ENCODE measurements at regions not wholly inside any gene's neighbourhood (a gene's known extent, or its start where the extent isn't known, plus 50 kb on each side); places are given as distances from the start of the nearest gene placed in this dataset.
"Not testable (repeated sequence)": the region's sequence is repeated elsewhere in the genome, so short reads cannot be mapped to it uniquely, and the experiment has no call there.

DNA sequence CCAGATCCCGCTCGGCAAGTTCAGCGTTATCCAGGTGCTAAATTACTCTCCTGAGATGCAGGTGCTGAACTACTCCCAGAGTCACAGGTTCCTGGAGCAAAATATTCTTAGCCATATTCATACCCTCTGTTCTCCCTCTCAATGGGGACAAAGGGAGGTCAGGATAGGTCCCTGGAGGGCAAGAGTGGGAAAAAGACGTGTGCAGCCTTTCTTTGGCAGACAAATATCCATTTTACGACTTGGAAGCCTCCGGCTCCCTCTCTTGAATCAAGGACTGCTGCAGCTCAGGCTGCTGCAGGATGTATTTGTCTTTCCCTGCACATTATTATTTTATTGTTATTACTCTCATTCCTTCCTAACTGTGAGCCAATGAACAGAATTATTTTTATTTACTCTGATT, 590.2 kb downstream of the NR2F1-AS1 start:
- no peak for DNase-seq

DNA sequence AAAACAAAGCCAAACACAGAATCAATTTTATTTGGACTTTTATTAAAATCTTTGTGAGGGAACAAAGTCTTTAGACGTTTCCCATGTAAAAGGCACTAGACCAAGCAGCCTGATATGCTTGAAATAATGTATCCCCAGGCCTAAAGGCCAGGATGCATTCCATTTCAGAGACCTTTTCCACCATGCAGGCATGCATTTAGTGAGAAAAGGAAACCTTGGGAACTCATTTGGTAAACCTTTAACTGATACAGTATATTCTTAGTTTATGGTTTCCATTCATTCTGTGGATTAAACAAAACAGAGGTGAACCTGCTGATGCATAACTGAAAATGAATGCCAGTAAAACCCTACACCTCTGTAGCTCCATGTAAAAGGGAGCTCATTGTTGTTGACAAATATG, 600.0 kb downstream of the NR2F1-AS1 start:
- peak; percentile 25 for DNase-seq

DNA sequence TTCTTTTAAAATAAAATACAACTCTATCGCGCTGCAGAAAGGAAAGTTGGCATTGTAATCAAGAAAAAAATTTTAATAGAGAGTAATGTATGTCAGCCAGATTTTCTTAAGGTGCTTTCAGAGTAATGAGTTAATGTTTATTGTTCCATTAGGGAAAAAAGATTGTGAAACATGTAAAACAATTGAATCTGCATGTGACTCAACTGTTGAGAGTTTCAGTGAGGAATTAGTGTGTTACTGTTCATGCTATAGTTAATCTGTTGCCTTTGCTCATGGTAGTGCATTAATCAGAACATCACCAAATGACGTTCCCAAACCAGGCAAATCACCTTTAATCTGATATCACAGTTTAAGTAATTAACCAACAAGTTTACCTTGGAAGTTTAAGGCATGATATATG, 600.5 kb downstream of the NR2F1-AS1 start:
- DNase-seq: no peak

DNA sequence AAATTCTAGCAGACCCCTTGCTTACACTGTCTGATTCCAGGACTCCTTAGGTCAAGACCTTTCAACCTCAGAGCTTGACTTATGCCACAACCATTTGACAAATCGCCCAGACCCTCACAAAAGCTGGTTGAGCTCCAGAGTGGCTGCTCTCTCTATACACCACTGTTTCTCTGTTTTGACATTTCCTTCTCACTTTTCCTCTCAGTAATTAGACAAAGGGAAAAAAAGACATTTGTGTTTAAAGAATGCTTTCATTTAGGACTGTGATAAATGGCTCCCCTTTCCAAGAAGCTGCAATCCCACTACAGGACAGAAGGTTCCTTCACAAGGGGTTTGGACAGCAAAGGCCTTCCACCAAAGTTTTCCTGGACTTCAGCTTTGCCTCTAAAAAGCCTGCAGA, 601.3 kb downstream of the NR2F1-AS1 start:
- no peak for DNase-seq

DNA sequence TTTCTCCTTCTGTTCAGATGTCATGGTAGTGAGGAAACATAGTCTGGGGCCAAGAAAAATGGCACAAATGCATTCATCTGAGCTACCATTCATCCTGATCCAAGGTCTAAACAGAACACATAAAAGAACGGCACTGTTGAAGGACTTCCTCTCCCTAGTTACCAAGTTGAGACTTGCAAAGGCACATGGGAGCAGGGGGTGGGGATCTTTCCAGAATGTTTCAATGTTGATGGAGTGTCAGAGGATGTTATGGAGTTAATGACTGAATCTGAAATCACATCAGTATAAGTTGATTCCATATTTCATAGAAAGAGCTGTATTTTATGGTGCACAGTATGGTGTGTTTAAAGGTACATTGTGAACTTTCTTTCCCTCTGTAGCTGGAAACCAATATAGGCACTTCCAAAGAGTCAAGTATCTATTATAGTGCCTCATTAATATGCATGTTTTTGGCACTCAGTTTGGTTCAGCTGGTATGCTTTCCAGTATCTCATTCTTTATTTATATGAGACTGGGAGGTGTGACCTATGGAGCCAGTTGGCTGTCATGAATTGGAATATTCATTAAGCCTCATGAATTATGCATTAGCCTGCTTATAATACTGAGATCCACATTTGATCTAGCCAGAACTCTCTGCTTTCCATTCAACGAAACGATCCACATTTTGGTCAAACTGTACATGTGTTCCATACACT, 603.0 kb downstream of the NR2F1-AS1 start:
- no peak for DNase-seq

DNA sequence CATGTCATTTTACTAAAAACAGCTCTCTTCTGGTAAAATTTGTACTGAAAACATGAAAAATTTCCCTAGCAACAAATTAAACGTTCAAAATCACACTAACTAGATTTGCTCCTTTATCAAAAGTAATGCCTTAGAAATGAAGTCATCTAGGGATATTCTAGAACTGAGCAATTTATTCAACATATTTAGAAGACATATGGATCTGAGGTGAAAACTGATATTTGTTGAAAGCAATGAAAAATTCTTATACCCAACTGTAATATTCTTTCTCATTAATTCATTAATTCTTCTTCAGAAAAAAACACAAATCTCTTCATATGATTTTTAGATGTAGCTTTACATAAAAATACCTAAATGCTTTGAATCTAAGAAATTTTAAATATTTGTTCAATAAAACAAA, 604.9 kb downstream of the NR2F1-AS1 start:
- DNase-seq: no peak

DNA sequence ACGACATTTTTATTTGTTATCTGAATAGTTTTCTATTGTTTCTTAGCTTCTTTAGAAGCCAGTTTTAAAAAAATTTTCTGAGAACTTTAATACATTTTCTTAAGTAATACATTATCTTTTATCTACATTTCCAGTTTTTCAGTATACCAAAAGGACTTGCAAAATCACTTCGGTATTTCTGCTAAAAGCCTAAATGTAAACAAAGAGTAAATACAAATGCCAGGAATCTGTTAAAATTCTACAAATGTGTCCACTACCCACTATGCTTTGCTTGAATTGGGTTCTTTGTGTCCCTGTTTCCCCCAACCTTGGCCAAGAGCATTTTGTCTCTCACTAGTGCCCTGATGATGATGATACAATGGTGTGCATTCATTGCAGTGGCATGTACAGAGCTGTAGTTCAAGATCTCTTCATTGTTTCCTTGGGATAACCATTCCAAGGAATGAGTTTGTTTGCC, 611.2 kb downstream of the NR2F1-AS1 start:
- no peak for DNase-seq

DNA sequence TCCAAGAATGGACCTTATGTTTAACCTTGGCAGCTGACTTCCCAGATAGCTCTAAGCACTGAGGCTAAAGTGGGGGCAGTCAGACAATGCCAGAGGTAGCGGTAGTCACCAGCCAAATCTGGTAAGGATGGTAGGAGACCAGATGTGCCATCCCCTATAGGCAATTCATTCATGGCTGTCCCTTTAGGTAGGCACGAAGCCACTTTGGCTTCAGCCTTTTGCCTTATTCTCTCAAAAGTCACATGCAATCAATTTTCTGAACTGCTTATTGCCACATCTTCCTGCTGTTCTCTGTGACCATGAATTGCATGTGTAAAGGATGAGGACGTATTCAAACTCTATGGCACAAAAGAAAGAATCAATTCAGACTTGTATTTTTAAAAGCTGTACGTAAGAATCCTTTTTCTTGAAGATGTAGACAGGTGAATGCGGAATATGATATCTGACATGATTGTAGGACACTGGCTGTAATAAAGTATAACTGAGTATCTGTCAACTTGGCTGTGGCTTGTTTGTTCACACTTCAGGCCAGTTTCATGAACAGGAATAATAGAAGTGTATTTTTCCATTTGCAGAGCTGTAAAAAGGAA, 611.7 kb downstream of the NR2F1-AS1 start:
- no peak for DNase-seq

DNA sequence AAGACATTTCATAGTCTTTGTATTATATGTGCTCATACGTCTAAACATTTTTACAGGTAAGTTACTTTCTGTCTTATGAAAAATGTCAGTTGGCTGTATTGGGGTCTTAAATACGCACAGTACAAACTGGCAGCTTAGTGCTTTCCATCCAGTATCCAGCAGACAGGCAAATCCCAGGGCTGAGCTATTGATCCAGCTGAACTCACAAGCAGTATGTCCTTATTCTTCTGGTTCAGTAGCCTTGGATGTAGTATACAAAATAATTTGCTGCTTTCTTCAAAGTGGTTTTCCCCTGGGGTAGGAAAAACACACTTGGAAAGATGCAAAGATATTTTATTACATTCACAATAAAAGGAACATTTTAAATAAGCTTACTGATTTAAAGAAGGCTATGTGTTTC, 617.2 kb downstream of the NR2F1-AS1 start:
- no peak for DNase-seq

DNA sequence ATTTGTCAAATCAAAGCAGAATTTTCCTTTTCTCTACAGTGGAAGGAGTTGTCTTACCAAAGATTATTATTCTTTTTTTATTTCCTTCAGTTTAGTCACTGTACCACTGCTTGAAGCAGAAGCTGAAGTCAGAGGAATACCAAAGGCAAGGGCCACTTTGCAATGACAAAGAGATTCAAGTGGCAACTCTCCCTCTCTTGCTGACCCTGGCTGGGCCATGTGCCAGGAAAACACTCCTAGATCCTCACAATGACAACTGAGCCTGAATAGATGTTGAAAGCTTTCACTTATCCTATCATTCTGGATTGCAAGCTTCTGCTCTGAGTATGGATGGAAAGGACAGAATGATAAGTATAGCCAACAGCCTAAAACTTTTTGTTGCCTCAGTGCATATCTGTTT, 618.3 kb downstream of the NR2F1-AS1 start:
- no peak for DNase-seq

DNA sequence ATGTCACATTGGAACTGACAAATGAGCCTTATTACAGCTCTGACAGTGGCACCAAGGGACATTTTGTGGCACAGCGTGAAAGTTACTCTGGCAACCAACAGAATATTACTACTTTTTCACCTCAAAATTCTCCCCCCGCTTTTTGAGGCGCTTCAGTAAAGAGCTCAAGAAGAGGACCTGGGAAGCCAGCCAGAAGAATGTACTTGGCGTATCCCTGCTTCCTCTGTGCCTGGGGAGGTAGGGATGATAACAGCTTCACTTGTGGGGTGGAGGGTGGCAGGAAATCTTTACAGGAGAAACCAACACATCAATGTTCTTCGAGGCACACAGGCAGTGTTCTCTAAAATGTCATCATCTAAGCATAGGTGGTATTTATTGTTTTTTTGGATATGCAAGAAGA, 624.1 kb downstream of the NR2F1-AS1 start:
- DNase-seq: no peak

DNA sequence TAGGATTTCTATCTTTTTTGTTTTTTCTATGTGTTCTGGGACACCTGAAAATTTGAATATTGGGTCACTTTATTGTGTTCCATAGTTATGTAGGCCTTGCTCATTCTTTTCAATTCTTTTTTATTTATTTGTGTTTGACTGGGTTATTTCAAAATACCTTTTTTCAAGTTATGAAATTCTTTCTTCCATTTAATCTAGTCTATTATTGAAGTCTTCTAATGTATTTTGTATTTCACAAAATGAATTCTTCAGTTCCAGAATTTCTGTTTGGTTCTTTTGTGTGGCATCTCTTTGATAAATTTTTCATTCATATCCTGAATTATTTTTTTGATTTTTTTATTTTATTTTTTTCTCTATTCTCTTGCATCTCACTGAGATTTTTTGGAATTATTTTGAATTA, 628.8 kb downstream of the NR2F1-AS1 start:
- DNase-seq: no peak

DNA sequence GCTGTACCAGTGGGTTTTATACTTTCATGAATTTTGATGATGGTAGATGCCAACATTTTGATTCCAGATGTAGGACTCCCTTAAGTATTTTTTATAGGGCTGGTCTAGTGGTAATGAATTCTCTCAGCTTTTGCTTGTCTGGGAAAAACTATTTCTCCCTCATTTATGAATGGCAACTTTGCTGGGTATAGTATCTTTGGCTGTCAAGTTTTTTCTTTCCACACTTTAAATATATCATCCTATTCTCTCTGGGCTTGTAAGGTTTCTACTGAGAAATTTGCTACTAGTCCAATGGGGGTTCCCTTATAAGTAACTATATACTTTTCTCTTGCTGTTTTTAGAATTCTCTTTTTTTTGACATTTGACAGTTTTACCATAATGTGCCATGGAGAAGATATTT, 629.3 kb downstream of the NR2F1-AS1 start:
- DNase-seq: no peak

DNA sequence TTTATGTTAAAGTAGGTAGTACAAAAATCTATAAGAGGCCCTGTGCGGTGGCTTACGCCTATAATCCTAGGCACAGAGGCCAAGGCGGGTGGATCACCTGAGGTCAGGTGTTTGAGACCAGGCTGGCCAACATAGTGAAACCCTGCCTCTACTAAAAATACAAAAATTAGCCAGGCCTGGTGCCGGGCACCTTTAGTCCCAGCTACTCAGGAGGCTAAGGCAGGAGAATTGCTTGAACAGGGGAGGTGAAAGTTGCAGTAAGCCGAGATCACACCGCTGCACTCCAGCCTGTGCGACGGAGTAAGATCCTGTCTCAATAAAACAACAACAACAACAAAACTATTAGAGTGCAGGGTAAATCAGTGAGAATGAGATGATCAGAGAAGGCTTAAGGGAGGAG, 634.5 kb downstream of the NR2F1-AS1 start:
- no peak for DNase-seq

DNA sequence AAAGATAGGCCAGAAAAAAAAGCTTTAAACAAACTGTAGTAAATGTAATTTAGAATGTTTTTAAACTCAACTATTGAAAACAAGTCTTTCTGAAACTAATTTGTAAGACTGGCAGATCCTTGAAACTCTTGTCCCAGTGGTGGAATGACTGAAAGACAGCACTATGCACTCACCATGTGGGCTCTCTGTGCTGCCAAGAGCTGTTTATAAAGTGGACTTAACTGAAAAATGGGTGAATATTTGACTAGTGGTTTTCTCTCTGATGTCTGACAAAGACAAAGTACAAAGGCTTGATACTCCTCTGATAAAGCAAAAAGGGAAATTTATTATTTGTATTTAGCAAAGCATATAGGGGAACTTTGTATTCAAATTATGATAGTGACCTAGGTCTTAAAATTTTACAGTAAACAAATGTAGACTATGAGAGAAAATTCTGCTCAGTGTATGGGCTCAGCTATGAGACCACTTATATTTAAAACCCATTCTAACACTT, 635.4 kb downstream of the NR2F1-AS1 start:
- DNase-seq: no peak

DNA sequence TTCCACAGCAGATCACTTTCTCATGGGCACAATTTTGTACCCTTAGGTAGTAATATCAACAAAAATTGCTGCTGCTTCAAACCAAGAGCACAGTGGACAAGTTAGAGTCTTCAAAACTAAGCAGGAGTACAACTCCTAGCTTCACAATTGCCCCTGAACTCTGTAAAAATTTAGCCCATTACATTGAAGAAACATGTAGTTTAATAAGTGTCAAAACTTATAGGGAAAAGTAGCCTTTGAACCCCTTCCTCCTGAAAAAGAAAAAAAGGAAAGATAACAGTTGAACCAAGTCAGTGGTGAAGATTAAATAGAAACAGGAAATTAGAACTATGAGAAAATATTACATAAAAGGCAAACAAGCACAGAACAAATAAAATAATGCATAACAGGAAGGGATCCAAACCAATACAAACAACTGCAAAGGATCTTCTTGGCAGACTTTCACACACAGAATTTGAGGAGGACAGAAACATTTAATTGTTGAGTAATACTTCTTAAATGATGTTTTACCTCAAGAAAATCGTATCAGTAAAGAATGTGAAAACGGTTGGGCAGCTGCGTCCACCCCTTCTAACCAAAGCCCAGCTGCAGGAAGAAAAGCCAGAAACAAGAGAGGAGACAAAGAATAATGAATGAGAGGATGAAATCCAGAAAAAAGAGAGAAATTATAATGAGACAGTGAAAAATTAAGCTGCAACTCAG, 636.0 kb downstream of the NR2F1-AS1 start:
- no peak for DNase-seq

DNA sequence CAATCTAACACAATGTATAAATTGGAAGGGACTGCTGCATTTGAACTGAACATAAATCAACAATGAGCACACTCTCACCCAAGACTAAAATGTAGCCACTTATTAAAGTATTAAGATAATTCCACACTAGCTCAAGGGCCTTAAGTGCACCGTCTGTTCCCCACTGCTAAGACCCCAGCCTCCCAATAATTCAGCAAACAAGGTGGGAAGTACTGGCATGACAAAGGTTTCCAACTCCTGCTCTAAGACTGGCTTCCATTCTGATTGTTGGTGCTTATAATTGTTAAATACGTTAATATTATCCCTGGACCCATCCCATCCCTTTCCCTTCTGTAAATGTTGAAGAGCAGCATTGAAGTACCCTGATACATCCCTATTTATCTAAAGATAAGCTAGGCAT, 636.7 kb downstream of the NR2F1-AS1 start:
- DNase-seq: no peak

DNA sequence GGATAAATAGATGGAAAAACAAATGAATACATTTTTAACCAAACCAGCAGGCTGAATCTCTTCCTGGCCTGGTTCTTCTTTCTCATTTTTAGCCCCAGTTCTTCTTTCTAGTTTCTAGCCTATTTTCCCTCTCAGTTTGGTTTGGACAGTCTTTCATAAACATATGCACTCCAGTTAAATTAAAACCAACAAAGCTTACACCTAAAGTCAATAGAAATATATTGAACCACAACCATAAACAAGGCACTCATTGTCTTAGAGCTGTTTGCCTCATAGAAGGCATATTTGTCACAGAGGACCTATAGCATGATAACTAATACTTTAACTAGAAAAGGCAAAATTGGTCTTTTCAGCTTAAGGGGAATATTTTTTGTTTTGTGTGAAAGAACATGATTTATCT, 638.3 kb downstream of the NR2F1-AS1 start:
- no peak for DNase-seq

DNA sequence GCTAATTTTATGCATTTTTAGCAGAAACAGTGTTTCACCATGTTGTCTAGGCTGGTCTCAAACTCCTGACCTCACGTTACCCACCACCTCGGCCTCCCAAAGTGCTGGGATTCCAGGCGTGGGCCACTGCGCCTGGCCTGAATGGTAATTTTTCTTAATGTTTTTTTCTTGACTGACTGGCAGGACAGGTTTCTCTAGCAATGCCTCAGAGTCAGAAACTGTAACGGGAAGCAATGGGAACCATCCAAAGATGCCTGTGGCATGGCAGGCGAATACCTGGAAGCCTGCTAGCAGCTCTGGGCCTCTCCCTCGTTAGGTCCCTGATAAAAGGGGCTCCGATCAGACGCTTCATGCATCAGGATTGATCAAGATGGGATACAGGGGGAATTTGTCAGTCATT, 639.2 kb downstream of the NR2F1-AS1 start:
- peak; percentile 46 for DNase-seq

DNA sequence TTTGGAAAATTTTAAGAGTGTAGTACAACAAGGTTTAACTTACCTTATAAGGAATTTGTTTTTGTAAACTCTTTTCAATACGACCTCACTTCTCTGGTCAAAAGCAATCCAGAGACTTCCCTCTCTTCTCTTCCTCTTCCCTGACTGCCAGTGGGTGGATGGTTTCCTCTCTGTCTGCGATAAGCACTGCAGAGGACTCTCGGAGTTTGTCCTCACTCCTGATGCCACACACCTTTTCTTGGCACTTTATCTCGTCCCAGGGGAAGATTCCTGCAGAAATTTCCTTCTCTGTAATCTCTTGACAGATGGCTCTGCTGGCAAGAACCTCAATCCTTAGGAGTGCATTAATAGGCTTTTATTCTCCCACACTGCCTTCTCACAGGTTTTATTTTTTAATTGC, 641.6 kb downstream of the NR2F1-AS1 start:
- no peak for DNase-seq

DNA sequence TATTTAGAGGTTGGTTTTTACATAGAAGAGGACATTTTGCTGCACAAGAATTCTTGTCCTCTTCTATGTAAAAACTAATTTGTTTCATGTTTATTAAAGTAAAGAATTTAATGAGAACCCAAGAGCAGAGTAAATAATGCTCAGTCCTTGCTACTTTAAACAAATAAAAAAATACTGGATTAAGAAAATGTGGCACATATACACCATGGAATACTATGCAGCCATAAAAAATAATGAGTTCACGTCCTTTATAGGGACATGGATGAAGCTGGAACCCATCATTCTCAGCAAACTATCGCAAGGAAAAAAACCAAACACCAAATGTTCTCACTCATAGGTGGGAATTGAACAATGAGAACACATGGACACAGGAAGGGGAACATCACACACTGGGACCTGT, 643.6 kb downstream of the NR2F1-AS1 start:
- not testable (repeated sequence) for DNase-seq

DNA sequence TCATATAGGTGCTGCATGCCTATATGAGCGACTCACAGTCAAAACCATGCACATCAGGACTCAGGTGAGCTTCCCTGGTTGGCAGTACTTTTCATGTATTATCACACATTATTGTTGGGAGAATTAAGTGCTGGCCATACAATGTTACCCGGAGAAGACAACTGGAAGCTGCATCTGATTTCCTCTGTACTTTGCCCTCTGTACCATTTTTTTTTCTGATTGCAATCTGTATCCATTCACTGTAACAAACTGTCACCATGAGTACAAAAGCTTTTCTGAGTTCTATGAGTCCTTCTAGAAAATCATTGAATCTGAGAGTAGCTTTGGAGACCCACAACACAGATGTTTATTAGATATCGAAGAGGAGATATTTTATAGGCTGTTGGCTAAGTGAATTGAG, 651.0 kb downstream of the NR2F1-AS1 start:
- no peak for DNase-seq

DNA sequence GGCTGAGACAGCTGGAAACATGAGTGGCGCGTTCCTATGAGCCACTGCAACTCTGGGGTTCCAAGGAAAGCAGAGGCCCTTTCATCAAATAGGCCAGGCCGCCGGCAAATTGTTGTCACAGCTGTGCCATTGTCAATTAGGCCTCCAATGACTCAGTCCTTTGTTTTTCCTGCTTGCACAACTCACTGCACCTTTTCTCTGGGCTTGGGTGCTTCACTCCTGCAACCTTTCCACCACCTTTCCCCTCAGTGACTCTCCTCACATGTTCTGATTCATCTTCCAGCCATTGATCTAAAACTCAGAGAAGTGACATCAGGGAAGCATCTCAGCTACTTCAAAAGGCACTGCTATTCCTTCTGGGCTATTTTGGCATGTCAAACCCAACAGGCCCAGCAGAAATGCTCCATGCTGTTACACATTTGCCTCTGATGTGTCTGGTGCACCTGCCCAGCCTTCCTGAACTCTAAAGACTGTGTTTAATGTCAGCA, 653.7 kb downstream of the NR2F1-AS1 start:
- no peak for DNase-seq
